Thyroid gland (tissue), 4 donors: ENCODE measurements at regions not wholly inside any gene's neighbourhood (a gene's known extent, or its start where the extent isn't known, plus 50 kb on each side); places are given as distances from the start of the nearest gene placed in this dataset.

Source experiments
- POLR2A ChIP-seq, 2 donors: fragments of 450-650 bp; IDR thresholded peaks; one replicate each; pipeline ENCODE4 v1.6.1; 2017; ENCODE audit warnings: antibody characterized with exemption in 2 of 2, mild to moderate bottlenecking in 2 of 2, moderate library complexity in 1 of 2
- TF ChIP-seq, protein P1 (sequence below), 6 experiments: fragments of 200-600 bp in 3 of 6; fragments of 450-650 bp in 3 of 6; sonication (generic) in 3 of 6; IDR thresholded peaks; one replicate each; pipeline ENCODE4 v1.5.1; 2016 to 2019; ENCODE audit warnings: antibody characterized with exemption in 6 of 6, mild to moderate bottlenecking in 2 of 6, inconsistent platforms in 1 of 6, moderate library complexity in 1 of 6

DNA sequence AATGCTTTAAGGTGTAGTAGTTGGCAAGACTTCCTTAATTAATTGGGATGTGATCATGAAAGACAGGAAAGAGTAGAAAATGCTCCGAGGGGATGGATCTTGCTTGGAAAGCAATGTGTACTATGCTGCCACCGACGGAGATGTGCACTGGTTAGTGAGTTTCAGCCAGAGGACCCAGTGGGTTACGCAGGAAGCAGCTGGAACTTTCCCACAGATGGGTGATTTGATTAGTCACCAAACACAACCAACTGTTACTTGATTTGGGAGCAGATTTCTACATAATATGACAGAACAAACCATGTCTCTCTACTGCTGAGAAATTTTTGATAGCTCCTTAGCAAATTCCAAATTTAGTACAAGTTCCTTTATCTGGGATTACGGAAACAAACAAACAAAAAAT is 245.4 kb upstream of the MCTP2 start:
- TF ChIP-seq POLR2A (IDR thresholded peaks at IDR 0.05), result no peak
- TF ChIP-seq, protein P1, sequence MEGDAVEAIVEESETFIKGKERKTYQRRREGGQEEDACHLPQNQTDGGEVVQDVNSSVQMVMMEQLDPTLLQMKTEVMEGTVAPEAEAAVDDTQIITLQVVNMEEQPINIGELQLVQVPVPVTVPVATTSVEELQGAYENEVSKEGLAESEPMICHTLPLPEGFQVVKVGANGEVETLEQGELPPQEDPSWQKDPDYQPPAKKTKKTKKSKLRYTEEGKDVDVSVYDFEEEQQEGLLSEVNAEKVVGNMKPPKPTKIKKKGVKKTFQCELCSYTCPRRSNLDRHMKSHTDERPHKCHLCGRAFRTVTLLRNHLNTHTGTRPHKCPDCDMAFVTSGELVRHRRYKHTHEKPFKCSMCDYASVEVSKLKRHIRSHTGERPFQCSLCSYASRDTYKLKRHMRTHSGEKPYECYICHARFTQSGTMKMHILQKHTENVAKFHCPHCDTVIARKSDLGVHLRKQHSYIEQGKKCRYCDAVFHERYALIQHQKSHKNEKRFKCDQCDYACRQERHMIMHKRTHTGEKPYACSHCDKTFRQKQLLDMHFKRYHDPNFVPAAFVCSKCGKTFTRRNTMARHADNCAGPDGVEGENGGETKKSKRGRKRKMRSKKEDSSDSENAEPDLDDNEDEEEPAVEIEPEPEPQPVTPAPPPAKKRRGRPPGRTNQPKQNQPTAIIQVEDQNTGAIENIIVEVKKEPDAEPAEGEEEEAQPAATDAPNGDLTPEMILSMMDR (IDR thresholded peaks at IDR 0.05), result no peak
